ENCODE measurements at regions not wholly inside any gene's neighbourhood (a gene's known extent, or its start where the extent isn't known, plus 50 kb on each side); places are given as distances from the start of the nearest gene placed in this dataset.

- Histone ChIP-seq H3K4me3 (ENCODE audit: low read length) (no peak overlapping the region), H3K27ac (ENCODE audit: low read length) (no peak overlapping the region), H3K9me3 (ENCODE audit: insufficient read depth, low read depth, low read length) (no peaks in the 10 kb centered on the region), H3K36me3 (ENCODE audit: insufficient read depth, low read depth, low read length) (no peaks in the 10 kb centered on the region), H3K9ac (ENCODE audit: low read depth, low read length) (no peak overlapping the region), H3K27me3 (ENCODE audit: insufficient read depth, low read length) (no peaks in the 10 kb centered on the region; the same call in 1 of the 2 replicates), H3K4me1 (ENCODE audit: insufficient read depth, low read length) (no peaks in the 10 kb centered on the region)
These were observed 53.9 kb downstream of the FOXL1 start for GRCh38 chr16:86632206-86632605.

GRCh38 chr16:86632944-86633343 is 54.6 kb downstream of the FOXL1 start:
- H3K9ac ChIP-seq (ENCODE audit: low read depth, low read length), result no peak overlapping the region
- H3K36me3 ChIP-seq (ENCODE audit: insufficient read depth, low read depth, low read length), result no peaks in the 10 kb centered on the region
- no peaks in the 10 kb centered on the region; the same call in 1 of the 2 replicates for H3K27me3 ChIP-seq (ENCODE audit: insufficient read depth, low read length)
- no peak overlapping the region for H3K27ac ChIP-seq (ENCODE audit: low read length)
- no peaks in the 10 kb centered on the region for H3K4me1 ChIP-seq (ENCODE audit: insufficient read depth, low read length)
- no peaks in the 10 kb centered on the region for H3K9me3 ChIP-seq (ENCODE audit: insufficient read depth, low read depth, low read length)
- H3K4me3 ChIP-seq (ENCODE audit: low read length), result no peak overlapping the region

GRCh38 chr16:86634292-86634691 is 55.9 kb downstream of the FOXL1 start:
- H3K9ac ChIP-seq (ENCODE audit: low read depth, low read length), result no peak overlapping the region
- no peaks in the 10 kb centered on the region for H3K4me1 ChIP-seq (ENCODE audit: insufficient read depth, low read length)
- H3K27ac ChIP-seq (ENCODE audit: low read length), result no peak overlapping the region
- no peak overlapping the region for H3K4me3 ChIP-seq (ENCODE audit: low read length)
- no peaks in the 10 kb centered on the region for H3K36me3 ChIP-seq (ENCODE audit: insufficient read depth, low read depth, low read length)
- no peaks in the 10 kb centered on the region; the same call in none of the 2 replicates for H3K27me3 ChIP-seq (ENCODE audit: insufficient read depth, low read length)
- no peaks in the 10 kb centered on the region for H3K9me3 ChIP-seq (ENCODE audit: insufficient read depth, low read depth, low read length)

- H3K9me3 ChIP-seq (ENCODE audit: insufficient read depth, low read depth, low read length), result no peaks in the 10 kb centered on the region
- no peaks in the 10 kb centered on the region for H3K4me1 ChIP-seq (ENCODE audit: insufficient read depth, low read length)
- H3K27me3 ChIP-seq (ENCODE audit: insufficient read depth, low read length), result no peaks in the 10 kb centered on the region; the same call in none of the 2 replicates
- no peak overlapping the region for H3K4me3 ChIP-seq (ENCODE audit: low read length)
- no peak overlapping the region for H3K9ac ChIP-seq (ENCODE audit: low read depth, low read length)
- no peak overlapping the region for H3K27ac ChIP-seq (ENCODE audit: low read length)
- no peaks in the 10 kb centered on the region for H3K36me3 ChIP-seq (ENCODE audit: insufficient read depth, low read depth, low read length)
These were observed 57.0 kb downstream of the FOXL1 start for GRCh38 chr16:86635176-86635876.

GRCh38 chr16:86635926-86636325 is 57.6 kb downstream of the FOXL1 start:
- no peaks in the 10 kb centered on the region for H3K4me1 ChIP-seq (ENCODE audit: insufficient read depth, low read length)
- no peak overlapping the region for H3K9ac ChIP-seq (ENCODE audit: low read depth, low read length)
- no peak overlapping the region for H3K27ac ChIP-seq (ENCODE audit: low read length)
- H3K36me3 ChIP-seq (ENCODE audit: insufficient read depth, low read depth, low read length), result no peaks in the 10 kb centered on the region
- no peaks in the 10 kb centered on the region for H3K9me3 ChIP-seq (ENCODE audit: insufficient read depth, low read depth, low read length)
- H3K27me3 ChIP-seq (ENCODE audit: insufficient read depth, low read length), result no peaks in the 10 kb centered on the region; the same call in none of the 2 replicates
- no peak overlapping the region for H3K4me3 ChIP-seq (ENCODE audit: low read length)

- H3K27ac ChIP-seq (ENCODE audit: low read length), result no peak overlapping the region
- H3K36me3 ChIP-seq (ENCODE audit: insufficient read depth, low read depth, low read length), result no peaks in the 10 kb centered on the region
- H3K4me3 ChIP-seq (ENCODE audit: low read length), result no peak overlapping the region
- H3K27me3 ChIP-seq (ENCODE audit: insufficient read depth, low read length), result no peaks in the 10 kb centered on the region; the same call in 1 of the 2 replicates
- no peaks in the 10 kb centered on the region for H3K9me3 ChIP-seq (ENCODE audit: insufficient read depth, low read depth, low read length)
- H3K4me1 ChIP-seq (ENCODE audit: insufficient read depth, low read length), result no peaks in the 10 kb centered on the region
- H3K9ac ChIP-seq (ENCODE audit: low read depth, low read length), result no peak overlapping the region
These were observed 59.4 kb downstream of the FOXL1 start for GRCh38 chr16:86637744-86638143.

GRCh38 chr16:86638642-86639041 is 60.3 kb downstream of the FOXL1 start:
- no peak overlapping the region for H3K27ac ChIP-seq (ENCODE audit: low read length)
- H3K4me1 ChIP-seq (ENCODE audit: insufficient read depth, low read length), result no peaks in the 10 kb centered on the region
- H3K36me3 ChIP-seq (ENCODE audit: insufficient read depth, low read depth, low read length), result no peaks in the 10 kb centered on the region
- no peaks in the 10 kb centered on the region for H3K9me3 ChIP-seq (ENCODE audit: insufficient read depth, low read depth, low read length)
- no peak overlapping the region for H3K4me3 ChIP-seq (ENCODE audit: low read length)
- no peak overlapping the region for H3K9ac ChIP-seq (ENCODE audit: low read depth, low read length)
- H3K27me3 ChIP-seq (ENCODE audit: insufficient read depth, low read length), result no peaks in the 10 kb centered on the region; the same call in 1 of the 2 replicates

- H3K27ac ChIP-seq (ENCODE audit: low read length), result no peak overlapping the region
- H3K4me1 ChIP-seq (ENCODE audit: insufficient read depth, low read length), result no peaks in the 10 kb centered on the region
- H3K27me3 ChIP-seq (ENCODE audit: insufficient read depth, low read length), result no peaks in the 10 kb centered on the region; the same call in 1 of the 2 replicates
These were observed 61.0 kb downstream of the FOXL1 start for GRCh38 chr16:86639354-86639753.

GRCh38 chr16:86640265-86640843 is 62.0 kb downstream of the FOXL1 start:
- no peaks in the 10 kb centered on the region for H3K9me3 ChIP-seq (ENCODE audit: insufficient read depth, low read depth, low read length)
- H3K27ac ChIP-seq (ENCODE audit: low read length), result no peak overlapping the region
- H3K27me3 ChIP-seq (ENCODE audit: insufficient read depth, low read length), result no peaks in the 10 kb centered on the region; the same call in 1 of the 2 replicates
- H3K4me3 ChIP-seq (ENCODE audit: low read length), result no peak overlapping the region
- H3K36me3 ChIP-seq (ENCODE audit: insufficient read depth, low read depth, low read length), result no peaks in the 10 kb centered on the region
- H3K4me1 ChIP-seq (ENCODE audit: insufficient read depth, low read length), result no peaks in the 10 kb centered on the region
- no peak overlapping the region for H3K9ac ChIP-seq (ENCODE audit: low read depth, low read length)

More at GRCh38 chr16:86639354-86639753, 61.0 kb downstream of the FOXL1 start:
- no peaks in the 10 kb centered on the region for H3K36me3 ChIP-seq (ENCODE audit: insufficient read depth, low read depth, low read length)
- H3K4me3 ChIP-seq (ENCODE audit: low read length), result no peak overlapping the region
- no peak overlapping the region for H3K9ac ChIP-seq (ENCODE audit: low read depth, low read length)
- H3K9me3 ChIP-seq (ENCODE audit: insufficient read depth, low read depth, low read length), result no peaks in the 10 kb centered on the region

GRCh38 chr16:86642087-86642486 is 63.7 kb downstream of the FOXL1 start:
- no peak overlapping the region for H3K9ac ChIP-seq (ENCODE audit: low read depth, low read length)
- no peaks in the 10 kb centered on the region for H3K36me3 ChIP-seq (ENCODE audit: insufficient read depth, low read depth, low read length)
- H3K9me3 ChIP-seq (ENCODE audit: insufficient read depth, low read depth, low read length), result no peaks in the 10 kb centered on the region; the same call in 1 of the 2 replicates
- H3K27ac ChIP-seq (ENCODE audit: low read length), result no peak overlapping the region
- H3K4me1 ChIP-seq (ENCODE audit: insufficient read depth, low read length), result no peaks in the 10 kb centered on the region
- no peak overlapping the region for H3K4me3 ChIP-seq (ENCODE audit: low read length)
- no peaks in the 10 kb centered on the region; the same call in 1 of the 2 replicates for H3K27me3 ChIP-seq (ENCODE audit: insufficient read depth, low read length)

- Histone ChIP-seq H3K27me3 (ENCODE audit: insufficient read depth, low read length) (no peaks in the 10 kb centered on the region), H3K4me1 (ENCODE audit: insufficient read depth, low read length) (no peaks in the 10 kb centered on the region), H3K36me3 (ENCODE audit: insufficient read depth, low read depth, low read length) (no peaks in the 10 kb centered on the region), H3K9me3 (ENCODE audit: insufficient read depth, low read depth, low read length) (peaks cover 7% of the 10 kb centered on the region; the same call in 1 of the 2 replicates), H3K27ac (ENCODE audit: low read length) (no peak overlapping the region), H3K4me3 (ENCODE audit: low read length) (no peak overlapping the region), H3K9ac (ENCODE audit: low read depth, low read length) (no peak overlapping the region)
These were observed 65.3 kb downstream of the FOXL1 start for GRCh38 chr16:86643671-86644070.

GRCh38 chr16:86647561-86647960 is 69.2 kb downstream of the FOXL1 start:
- no peaks in the 10 kb centered on the region for H3K4me1 ChIP-seq (ENCODE audit: insufficient read depth, low read length)
- H3K27ac ChIP-seq (ENCODE audit: low read length), result no peak overlapping the region

More at GRCh38 chr16:86647561-86647960, 69.2 kb downstream of the FOXL1 start:
- Histone ChIP-seq H3K27me3 (ENCODE audit: insufficient read depth, low read length) (no peaks in the 10 kb centered on the region), H3K9me3 (ENCODE audit: insufficient read depth, low read depth, low read length) (peaks cover 7% of the 10 kb centered on the region; the same call in 1 of the 2 replicates), H3K4me3 (ENCODE audit: low read length) (no peak overlapping the region), H3K36me3 (ENCODE audit: insufficient read depth, low read depth, low read length) (no peaks in the 10 kb centered on the region), H3K9ac (ENCODE audit: low read depth, low read length) (no peak overlapping the region)
